ENCODE measurements at regions not wholly inside any gene's neighbourhood (a gene's known extent, or its start where the extent isn't known, plus 50 kb on each side); places are given as distances from the start of the nearest gene placed in this dataset.

DNA sequence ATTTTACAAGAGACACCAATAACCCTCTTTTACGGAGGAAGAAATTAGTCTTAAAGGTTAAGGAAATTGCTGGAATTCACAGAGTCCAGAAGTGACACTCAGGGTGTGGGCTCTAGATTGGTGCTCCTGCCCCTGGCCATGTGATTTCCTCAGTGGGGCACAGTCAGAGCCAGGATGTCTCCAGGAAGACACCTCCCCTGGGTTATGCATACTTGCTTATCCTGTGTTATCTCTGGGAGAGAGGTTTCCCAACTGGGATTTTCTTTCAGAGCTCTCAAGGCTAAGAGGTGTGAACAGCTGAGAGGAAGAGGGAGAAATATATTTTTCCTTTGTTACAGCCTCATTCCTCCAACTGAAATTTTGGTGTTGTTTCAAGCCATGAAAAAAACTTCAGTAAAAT lies 125.6 kb upstream of the CELF4 start:
- TF ChIP-seq, protein P1, sequence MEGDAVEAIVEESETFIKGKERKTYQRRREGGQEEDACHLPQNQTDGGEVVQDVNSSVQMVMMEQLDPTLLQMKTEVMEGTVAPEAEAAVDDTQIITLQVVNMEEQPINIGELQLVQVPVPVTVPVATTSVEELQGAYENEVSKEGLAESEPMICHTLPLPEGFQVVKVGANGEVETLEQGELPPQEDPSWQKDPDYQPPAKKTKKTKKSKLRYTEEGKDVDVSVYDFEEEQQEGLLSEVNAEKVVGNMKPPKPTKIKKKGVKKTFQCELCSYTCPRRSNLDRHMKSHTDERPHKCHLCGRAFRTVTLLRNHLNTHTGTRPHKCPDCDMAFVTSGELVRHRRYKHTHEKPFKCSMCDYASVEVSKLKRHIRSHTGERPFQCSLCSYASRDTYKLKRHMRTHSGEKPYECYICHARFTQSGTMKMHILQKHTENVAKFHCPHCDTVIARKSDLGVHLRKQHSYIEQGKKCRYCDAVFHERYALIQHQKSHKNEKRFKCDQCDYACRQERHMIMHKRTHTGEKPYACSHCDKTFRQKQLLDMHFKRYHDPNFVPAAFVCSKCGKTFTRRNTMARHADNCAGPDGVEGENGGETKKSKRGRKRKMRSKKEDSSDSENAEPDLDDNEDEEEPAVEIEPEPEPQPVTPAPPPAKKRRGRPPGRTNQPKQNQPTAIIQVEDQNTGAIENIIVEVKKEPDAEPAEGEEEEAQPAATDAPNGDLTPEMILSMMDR (conservative IDR thresholded peaks at IDR 0.05): no peak
- no peak overlapping the region for H3K27ac ChIP-seq

DNA sequence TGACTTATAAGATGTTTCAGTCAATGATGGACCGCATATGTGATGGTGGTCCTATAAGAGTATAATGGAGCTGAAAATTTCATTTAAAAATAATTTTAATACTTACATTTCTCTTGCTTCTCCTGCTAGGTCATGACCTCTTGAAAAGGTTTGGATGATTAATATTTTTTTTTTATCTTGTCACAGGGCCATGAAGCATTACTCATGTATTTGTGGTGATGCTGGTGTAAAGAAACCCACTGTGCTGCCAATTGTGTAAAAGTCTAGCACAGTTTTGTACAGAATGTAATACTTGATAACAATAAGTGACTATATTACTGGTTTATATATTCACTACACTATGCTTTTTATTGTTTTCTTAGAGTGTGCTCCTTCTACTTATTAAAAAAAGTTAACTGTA lies 124.2 kb upstream of the CELF4 start:
- TF ChIP-seq, protein P1 (conservative IDR thresholded peaks at IDR 0.05): no peak

DNA sequence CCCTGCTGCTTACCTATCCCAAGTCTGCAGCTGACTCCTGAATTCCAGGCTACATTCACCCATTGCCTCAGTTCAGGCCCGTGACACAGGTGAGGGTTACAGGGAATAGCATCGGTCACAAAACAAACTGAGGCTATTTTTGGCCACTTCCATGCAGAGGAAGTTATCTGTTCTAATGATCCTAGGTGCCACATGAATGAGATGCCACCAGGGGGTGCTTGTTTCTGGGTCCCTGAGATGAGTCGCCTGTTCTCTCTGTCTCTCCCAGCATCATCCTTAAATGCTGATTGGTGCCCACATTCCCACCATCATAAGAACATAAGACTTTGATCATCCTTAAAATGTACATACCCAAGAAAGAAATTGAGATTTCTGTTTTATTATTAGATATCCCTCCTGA lies 119.0 kb upstream of the CELF4 start:
- no peak overlapping the region for H3K27ac ChIP-seq
- TF ChIP-seq, protein P1 (conservative IDR thresholded peaks at IDR 0.05): no peak

More for the DNA sequence above, 124.2 kb upstream of the CELF4 start:
- H3K27ac ChIP-seq: no peak overlapping the region

DNA sequence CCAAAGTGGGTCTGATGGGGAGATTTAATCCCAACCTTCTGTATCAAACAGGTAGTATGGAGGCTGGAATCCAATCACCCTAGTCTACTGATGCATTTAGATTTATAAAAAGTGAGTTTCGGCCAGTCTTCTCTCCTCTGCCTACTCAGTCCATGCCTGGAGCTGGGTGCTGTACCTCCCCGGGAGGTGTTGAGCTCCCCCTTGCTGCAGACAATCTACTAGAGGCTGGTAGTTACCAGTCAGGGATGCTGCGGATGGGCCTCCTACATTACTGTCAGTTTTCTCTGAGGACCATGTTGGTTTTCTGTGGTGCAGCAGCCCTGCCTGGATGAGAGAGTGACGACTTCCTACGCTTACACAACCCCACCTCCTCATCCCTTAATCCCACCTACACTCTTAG lies 118.6 kb upstream of the CELF4 start:
- H3K27ac ChIP-seq: no peak overlapping the region
- TF ChIP-seq, protein P1 (conservative IDR thresholded peaks at IDR 0.05): no peak

DNA sequence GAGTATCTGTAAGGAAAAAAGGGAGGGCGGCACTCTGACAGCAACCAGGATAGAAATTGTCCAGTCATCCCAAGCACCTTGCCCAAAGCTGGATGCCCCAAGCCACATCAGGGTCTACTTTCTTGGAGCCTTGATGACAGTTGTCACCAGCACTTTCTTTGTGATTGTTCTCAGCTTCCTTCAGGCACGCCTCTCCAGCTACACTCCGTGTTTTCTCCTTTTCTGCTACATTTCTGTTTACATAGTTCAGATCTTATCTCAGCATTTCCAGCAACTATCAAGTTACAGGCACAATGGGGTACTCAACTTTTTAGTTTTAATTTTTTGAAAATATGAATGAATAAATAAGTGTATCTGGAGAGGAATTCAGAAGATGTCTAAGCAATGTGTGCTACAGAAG lies 115.3 kb upstream of the CELF4 start:
- H3K27ac ChIP-seq: no peak overlapping the region
- TF ChIP-seq, protein P1 (conservative IDR thresholded peaks at IDR 0.05): no peak

DNA sequence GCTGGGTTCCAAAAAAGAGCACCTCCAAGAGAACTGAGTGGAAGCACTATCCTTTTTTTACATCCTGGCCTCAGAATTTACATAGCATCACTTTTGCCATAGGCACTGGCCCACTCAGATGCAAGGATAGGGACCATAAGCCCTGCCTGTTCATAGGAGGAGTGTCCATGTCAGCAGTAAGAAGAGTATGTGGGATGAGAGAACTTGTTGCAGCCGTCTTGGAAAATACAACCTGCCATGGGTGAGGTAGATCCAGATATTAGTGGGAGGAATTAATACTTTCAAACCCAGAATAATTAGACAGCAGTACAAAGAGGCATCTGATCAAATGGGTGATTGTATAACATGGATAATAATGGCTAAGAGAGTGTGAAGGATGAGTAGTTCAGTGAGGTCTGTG lies 110.7 kb upstream of the CELF4 start:
- no peak overlapping the region for H3K27ac ChIP-seq
- TF ChIP-seq, protein P1 (conservative IDR thresholded peaks at IDR 0.05): no peak

DNA sequence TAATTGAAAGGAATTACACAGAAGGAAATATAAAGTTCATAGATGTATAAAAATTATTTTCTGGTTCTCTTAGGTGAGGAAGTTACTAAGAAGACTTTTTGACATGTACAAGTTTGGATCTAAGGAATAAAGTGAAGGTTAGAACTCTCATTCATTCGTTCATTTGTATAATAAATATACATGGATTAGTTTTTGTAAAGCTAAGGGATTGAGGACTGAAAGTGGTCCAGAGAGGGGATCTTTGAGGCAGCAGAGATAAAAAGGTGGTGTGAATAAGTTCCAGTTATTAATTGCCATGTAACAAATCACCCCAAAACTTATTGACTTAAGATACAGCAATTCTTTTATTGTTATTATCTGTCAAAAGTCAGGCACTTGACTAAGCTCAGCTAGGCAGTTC lies 110.1 kb upstream of the CELF4 start:
- no peak overlapping the region for H3K27ac ChIP-seq
- TF ChIP-seq, protein P1 (conservative IDR thresholded peaks at IDR 0.05): no peak

DNA sequence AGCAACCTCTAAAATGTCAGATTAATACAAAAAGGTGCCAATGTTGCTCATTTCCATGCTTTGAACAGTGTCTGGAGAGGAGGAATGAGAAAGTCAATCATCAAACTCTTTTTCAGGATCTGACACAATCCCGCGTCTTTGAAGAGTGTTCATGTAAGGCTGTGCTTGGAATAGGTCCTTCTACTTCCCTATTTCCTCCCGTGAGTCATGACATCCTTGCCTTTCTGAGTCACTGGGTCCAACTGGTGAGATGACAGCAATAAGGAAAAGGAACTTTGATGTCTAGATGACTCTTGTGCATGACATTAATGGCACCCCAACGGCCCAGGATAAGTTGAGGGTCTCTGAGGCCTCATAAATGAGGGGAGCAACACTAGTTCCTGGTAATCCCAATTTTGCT lies 109.0 kb upstream of the CELF4 start:
- no peak overlapping the region for H3K27ac ChIP-seq
- TF ChIP-seq, protein P1 (conservative IDR thresholded peaks at IDR 0.05): no peak

Data from VCaP (cell line).